NCI-H345 (cell line): ENCODE measurements at regions not wholly inside any gene's neighbourhood (a gene's known extent, or its start where the extent isn't known, plus 50 kb on each side); places are given as distances from the start of the nearest gene placed in this dataset.
"Not testable (repeated sequence)": the region's sequence is repeated elsewhere in the genome, so short reads cannot be mapped to it uniquely, and the experiment has no call there.

Experiments
- DNase-seq: peaks from one replicate; lab custom pipeline; 2025; lab: John Stamatoyannopoulos, UW

- DNase-seq, result no peak
Observed at GRCh38 chr9:102728946-102729345, 266.2 kb upstream of the CYLC2 start.

DNA sequence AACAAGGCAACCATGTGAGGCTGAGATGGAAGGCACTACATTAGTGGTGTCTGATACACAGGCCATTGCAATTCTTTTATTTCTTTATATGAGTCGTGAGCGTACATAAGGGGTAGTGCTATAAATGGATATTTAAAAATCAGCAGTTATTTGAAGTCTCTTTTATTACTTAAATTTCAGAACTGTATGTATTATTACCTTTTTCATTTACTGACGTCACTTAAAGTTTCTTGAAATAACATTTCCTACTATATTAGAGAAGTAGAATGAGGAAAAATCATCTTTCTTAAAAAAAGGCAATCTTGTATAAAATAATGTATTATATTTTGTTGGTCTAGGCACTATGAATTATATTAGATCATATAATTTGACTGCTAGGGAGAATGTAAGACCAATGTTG, 280.9 kb upstream of the CYLC2 start:
- no peak for DNase-seq

DNA sequence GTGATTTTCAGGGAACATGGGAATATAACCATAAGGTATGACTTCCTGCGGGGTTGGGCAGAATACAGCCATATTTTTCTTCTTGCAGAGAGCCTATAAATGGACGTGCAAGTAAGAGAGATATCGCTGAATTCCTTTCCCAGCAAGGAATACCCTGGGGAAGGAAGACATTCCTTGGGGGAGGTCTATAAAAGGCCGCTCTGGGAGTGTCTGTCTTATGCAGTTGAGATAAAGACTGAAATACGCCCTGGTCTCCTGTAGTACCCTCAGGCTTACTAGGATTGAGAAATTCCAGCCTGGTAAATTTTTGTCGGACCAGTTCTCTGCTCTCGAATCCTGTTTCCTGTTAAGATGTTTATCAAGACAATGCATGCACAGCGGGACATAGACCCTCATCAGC, 282.2 kb upstream of the CYLC2 start:
- DNase-seq, result not testable (repeated sequence)

GRCh38 chr9:102700936-102701335, 294.2 kb upstream of the CYLC2 start:
- no peak for DNase-seq

DNA sequence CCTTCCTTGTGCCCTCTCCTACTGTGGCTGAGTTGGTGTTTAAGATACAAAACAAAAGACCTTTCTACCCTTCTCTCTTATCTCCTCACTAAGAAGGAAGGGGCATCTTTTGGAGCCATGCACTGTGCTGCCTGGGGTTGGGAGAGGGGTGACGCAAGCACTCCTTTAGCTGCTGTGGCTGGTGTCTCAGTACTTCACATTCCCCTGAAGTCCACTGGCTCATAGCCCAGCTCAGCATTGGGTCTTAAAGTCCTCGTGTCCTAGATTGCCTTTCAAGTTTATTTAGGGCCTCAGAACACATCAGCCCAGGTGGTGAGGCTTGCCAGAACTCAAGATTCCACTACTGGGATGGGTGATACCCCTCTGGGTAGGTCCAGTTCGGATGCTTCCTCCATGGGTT, 325.9 kb upstream of the CYLC2 start:
- DNase-seq, result no peak

GRCh38 chr9:102652471-102652870, 342.7 kb upstream of the CYLC2 start:
- DNase-seq, result no peak

DNA sequence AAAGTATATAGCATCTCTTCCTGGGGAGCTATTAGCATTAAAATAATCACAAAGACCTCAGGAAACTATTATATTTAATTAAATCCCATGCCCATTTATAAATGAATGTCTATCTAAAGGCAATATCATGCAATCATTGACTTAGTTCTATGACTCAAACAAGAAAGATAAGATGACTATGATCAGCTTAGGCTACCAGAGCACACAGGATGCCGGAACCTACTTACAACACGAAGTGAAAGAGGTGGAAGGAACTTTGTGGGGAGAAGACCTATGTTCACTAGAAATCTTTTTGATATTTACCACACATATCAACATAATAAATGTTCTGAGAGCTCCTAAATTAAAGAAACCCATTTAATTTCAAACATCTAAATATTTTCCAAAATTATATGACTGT, 344.2 kb upstream of the CYLC2 start:
- no peak for DNase-seq

GRCh38 chr9:102642651-102643050, 352.5 kb upstream of the CYLC2 start:
- DNase-seq, result no peak

DNA sequence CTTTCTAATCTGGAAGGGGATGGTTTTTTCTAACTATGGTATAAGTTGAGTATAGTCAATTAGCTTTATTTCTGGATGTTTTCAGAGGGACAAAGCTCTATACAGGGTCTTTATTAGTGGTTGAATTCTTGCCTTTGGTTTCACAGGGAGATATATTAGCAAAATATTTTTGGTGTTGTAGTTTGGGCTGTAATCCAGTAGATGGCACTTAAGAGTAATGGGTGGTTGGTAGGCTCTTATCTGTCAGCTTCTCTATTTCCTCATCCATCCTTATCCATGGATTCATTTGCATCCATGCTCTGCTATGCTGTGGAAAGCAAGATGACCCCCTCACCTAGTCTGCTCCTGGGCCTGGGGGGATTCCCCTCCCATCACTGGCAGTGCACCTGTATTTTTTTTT, 363.6 kb upstream of the CYLC2 start:
- DNase-seq, result no peak

GRCh38 chr9:102609461-102609860, 385.7 kb upstream of the CYLC2 start:
- no peak for DNase-seq

DNA sequence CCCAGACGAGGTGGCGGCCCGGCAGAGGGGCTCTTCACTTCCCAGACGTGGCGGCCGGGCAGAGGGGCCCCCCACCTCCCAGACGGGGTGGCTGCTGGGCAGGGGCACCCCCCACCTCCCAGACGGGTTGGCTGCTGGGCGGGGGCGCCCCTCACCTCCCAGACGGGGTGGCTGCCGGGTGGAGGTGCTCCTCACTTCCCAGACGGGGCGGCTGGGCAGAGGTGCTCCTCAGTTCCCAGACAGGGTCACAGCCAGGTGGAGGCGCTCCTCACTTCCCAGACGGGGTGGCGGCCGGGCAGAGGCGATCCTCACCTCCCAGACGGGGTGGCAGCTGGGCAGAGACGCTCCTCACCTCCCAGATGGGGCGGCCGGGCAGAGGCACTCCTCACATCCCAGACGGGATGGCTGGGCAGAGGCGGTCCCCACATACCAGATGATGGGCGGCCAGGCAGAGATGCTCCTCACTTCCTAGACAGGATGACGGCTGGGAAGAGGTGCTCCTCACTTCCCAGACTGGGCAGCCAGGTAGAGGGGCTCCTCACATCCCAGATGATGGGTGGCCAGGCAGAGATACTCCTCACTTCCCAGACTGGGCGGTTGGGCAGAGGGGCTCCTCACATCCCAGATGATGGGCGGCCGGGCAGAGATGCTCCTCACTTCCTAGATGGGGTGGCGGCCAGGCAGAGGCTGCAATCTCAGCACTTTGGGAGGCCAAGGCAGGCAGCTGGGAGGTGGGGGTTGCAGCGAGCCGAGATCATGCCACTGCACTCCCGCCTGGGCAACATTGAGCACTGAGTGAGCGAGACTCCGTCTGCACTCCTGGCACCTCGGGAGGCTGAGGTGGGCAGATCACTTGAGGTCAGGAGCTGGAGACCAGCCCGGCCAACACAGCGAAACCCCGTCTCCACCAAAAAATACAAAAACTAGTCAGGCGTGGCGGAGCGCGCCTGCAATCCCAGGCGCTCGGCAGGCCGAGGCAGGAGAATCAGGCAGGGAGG, 391.6 kb upstream of the CYLC2 start:
- not testable (repeated sequence) for DNase-seq

GRCh38 chr9:102594241-102594640, 400.9 kb upstream of the CYLC2 start:
- DNase-seq, result no peak

DNA sequence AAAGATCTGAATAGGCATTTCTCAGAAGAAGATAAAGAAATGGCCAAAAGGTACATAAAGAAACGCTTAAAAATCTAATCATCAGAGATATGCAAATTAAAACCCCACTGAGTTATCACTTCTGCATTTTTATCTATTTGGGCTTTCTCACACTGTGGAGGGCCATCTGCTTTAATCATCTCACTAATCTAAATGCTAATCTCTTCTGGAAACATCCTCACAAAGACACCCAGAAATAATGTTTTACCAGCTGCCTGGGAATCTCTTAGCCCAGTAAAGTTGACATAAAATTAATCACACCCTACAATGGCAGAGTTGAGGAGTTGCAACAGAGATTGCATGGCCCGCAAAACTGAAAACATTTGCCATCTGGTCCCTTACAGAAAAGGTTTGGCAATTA, 407.9 kb upstream of the CYLC2 start:
- peak; percentile 27 for DNase-seq

DNA sequence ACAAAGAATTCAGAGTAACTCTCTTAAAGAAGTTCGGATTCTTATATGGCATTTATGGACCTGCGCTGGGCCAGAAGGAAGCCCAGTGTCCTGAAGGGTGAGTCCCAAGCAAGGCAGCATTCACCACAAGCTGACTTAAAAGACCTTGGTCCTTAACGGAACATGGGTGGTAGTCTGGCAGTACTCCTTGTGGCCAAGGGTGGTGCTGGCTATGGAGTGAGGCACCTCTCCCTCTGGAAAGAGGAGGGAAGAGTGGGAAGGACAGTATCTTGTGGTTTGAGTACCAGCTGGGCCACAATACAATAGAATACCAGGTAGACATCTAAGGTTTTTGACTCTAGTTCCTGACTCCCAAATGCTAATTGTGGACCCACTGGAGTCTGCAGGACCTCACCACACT, 425.7 kb upstream of the CYLC2 start:
- DNase-seq, result no peak

DNA sequence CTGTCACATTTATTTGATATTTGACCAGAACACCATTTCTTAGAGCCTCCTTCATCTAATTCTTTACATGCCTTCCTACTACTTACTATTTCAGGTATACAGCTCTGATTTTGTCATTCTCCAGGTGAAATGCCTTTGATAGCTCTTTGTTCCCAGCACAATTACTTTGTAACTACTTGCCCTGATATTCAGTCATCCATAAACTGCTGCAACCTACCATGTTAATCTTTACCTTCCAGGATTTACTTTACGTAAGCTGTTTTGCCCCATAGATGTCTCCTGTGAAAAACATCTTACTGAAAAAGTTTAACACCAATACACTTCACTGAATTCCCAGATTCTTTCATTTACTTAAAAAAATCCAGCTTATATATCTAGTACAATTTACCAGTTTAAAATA, 443.8 kb upstream of the CYLC2 start:
- DNase-seq, result no peak

GRCh38 chr9:102550886-102551285, 444.2 kb upstream of the CYLC2 start:
- no peak for DNase-seq

DNA sequence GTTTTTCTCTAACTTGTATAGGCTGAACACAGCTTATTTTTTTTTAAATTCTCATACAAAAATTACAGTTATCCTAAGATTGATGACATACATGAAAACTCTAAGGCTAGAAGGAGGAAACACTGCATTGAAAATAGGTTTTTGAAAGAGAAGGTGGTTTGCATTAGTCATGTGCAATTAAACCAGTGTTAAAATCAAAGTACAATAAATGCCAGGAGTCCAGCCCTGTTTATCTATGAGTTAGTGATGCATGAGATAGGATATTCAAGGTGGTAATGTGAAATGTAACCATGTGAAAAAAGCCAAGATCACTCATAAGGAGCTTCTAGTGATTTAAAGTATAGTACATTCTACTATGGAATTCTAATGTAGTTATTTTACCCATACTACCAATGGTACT, 444.9 kb upstream of the CYLC2 start:
- no peak for DNase-seq

- no peak for DNase-seq
Observed at GRCh38 chr9:102534031-102534430, 461.1 kb upstream of the CYLC2 start.

GRCh38 chr9:102521097-102521755, 473.9 kb upstream of the CYLC2 start:
- no peak for DNase-seq

DNA sequence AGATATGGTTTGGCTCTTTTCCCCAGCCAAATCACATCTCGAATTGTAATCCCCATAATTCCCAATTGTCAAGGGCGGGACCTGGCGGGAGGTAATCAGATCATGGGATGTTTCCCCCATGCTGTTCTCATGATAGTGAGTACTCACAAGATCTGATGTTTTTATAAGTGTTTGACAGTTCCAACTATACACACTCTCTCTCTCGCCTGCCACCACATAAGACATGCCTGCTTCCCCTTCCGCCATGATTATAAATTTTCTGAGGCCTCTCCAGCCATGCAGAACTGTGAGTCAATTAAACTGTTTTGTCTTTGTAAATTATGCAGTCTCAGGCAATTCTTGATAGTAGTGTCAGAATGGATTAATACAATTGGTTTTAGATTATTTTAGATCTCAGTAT, 475.7 kb upstream of the CYLC2 start:
- DNase-seq, result no peak

DNA sequence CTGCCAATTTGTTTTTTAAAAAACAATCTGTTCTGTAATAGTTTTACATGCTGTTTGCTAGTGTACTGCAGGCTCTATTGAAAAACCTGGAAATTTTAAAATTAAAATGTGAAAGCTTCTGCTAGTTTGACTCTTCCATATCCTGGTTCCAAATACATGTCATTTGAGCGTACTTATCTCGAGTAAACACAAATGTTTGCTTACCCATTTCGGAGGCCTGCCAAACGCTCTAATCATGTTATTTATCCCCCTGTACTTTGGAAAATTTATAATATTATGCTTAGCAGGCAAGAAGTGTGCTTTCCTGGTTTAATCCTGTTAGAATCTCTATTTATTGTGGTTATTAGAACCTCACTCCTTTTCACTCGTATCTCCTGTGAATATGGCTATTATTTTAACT, 476.8 kb upstream of the CYLC2 start:
- no peak for DNase-seq

DNA sequence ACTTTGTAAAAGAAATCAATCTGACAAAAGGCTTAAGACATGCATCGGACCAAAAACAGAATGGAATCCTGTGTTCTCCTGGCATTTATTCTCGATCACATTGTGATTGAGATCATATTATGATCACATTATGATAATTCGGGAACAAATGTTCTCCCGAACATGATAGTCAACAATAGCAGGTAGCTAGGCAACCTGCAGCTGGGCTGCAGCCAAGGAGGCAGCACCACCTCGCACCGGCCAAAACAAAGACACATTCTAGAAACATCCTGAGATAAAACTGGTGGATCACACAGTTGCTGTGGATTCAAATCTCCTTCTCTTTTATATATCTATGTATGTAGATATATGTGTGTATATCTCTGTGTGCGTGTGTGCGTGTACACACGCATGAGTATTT, 480.6 kb upstream of the CYLC2 start:
- no peak for DNase-seq

GRCh38 chr9:102507044-102507687, 488.0 kb upstream of the CYLC2 start:
- no peak for DNase-seq
